ENCODE measurements at regions not wholly inside any gene's neighbourhood (a gene's known extent, or its start where the extent isn't known, plus 50 kb on each side); places are given as distances from the start of the nearest gene placed in this dataset.

DNA sequence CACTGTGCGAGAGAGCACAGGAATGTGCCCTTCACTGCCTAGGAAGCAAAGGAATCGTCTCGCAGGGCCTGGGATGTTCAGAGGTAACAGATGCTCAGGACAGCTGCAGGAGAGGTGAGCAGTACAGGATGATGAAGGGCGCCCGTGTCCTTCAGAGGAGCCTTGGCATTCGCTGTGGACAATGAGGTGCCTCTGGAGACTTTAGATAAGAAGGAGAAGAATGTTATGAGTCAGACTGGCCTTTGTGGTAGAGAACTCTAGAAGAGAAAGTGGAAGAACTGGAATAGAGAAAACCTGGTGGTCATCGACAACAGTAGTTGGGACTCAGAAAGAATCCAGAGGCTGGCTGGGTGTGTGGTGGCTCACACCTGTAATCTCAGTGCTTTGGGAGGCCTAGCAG is 64.4 kb upstream of the LEP start:
- no peaks in the 10 kb centered on the region for H3K4me1 Mint-ChIP-seq
- H3K27me3 Mint-ChIP-seq: peaks cover 66% of the 10 kb centered on the region
- no peaks in the 10 kb centered on the region for H3K9me3 Mint-ChIP-seq
- no peaks in the 10 kb centered on the region for H3K36me3 Mint-ChIP-seq
- no peak overlapping the region for H3K27ac Mint-ChIP-seq
- DNase-seq: no peak
- H3K4me3 Mint-ChIP-seq: no peak overlapping the region
- CTCF ChIA-PET: no interaction called here

DNA sequence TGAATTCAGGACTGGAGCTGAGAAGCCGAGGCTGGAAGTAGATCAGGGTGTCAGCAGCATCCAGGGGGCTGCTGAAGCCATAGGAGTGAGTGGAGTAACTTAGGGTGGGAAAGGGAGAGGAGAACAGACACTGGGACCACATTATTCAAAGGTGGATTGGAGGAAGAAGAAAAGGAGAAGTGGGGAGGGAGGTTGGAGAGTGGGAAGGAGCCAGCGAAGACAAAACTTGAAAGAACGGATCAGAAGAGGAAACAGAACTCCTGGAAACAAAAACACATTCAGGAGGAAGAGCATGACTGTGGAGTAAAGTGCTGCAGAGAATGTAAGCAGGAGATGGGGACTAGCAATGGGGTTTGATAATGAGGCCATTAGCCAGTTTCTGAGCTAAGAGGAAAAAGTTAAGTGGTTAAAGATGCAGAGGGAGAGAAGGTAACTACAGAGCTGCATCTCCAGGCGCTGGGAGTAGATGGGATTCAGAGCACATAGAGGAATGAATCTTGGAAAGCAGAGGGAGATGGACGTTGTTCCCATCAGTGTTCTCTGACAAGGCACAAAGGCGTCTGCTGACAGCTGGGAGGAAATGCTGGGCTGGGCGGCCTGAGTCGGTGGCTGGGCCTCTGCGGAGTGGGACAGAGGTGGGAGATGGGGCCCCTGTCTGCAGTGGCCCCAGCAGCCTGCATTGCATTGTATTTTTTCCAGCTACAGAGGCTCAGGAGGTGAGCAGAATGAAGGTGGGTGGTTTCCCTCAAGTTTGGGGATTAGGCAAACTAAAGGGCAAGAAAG is 63.1 kb upstream of the LEP start:
- H3K27ac Mint-ChIP-seq: no peak overlapping the region
- H3K27me3 Mint-ChIP-seq: peaks cover 72% of the 10 kb centered on the region
- no peak for DNase-seq
- H3K36me3 Mint-ChIP-seq: no peaks in the 10 kb centered on the region
- H3K4me1 Mint-ChIP-seq: no peaks in the 10 kb centered on the region
- no peak overlapping the region for H3K4me3 Mint-ChIP-seq
- H3K9me3 Mint-ChIP-seq: no peaks in the 10 kb centered on the region
- CTCF ChIA-PET: no interaction called here

DNA sequence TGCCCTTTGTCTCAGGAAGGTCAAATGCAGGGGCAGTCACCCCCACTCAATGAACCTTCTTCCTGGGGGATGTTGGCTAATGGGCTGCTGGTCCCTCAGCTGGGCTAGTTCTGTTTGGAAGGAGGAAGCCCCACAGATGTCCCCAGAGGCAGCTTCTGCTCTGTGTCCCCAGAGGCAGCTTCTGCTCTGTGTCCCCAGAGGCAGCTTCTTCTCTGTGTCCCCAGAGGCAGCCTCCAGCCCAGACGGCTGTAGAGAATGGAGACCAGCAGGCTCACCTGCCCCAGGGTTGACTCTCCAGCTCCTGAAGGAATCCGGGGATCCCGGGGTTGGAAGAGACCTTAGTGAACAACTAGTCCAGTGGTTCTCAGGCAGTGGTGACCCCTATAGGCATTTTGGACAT is 62.5 kb upstream of the LEP start:
- no peak for DNase-seq

DNA sequence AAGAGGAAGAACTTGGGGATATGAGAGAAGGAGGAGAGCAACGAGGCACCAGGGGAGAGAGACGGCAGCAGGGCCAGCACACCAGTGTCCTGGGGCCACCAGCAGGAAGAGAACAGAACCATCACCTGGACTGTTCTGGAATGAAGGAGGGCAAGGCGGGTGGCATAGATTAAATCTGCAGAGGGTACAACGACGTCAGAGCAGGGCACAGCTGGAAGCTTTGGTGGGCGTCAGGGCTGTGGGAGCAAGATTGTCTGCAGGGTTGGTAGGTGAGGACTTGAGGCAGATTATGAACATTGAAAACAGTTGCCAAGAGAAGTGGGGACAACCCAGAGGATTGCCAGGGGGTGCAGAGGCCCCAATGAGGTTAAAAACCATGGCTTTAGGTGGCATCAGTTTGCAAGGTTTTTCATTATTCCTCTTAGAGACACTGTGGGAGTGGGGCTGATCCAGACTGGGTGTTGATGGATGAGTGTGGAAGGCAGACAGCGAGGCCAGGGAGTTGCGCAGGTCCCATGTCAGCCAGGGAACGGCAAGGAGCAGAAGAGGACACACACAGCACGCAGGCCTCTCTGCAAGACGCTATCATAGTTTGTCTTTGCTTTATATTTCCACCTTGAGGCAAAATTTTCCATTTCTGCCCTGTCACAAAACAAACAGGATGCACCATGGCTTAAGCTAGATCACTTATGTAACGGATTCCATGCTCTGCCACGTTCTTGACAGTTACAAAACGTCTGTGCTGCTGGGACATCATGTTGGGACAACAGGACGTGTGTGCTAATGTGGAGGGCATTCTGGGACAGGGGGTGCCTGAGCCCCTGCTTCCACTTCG is 52.5 kb upstream of the LEP start:
- no peak overlapping the region for H3K4me3 Mint-ChIP-seq
- H3K27ac Mint-ChIP-seq: no peak overlapping the region
- CTCF ChIA-PET: no interaction called here
- peaks cover 54% of the 10 kb centered on the region for H3K27me3 Mint-ChIP-seq
- H3K36me3 Mint-ChIP-seq: no peaks in the 10 kb centered on the region
- H3K9me3 Mint-ChIP-seq: peaks cover 4% of the 10 kb centered on the region
- DNase-seq: no peak
- H3K4me1 Mint-ChIP-seq: no peaks in the 10 kb centered on the region

More for the DNA sequence above, 62.5 kb upstream of the LEP start:
- no peak overlapping the region for H3K4me3 Mint-ChIP-seq
- no peaks in the 10 kb centered on the region for H3K36me3 Mint-ChIP-seq
- no peak overlapping the region for H3K27ac Mint-ChIP-seq
- no peaks in the 10 kb centered on the region for H3K4me1 Mint-ChIP-seq
- H3K27me3 Mint-ChIP-seq: peaks cover 74% of the 10 kb centered on the region
- H3K9me3 Mint-ChIP-seq: no peaks in the 10 kb centered on the region
- CTCF ChIA-PET: no interaction called here

DNA sequence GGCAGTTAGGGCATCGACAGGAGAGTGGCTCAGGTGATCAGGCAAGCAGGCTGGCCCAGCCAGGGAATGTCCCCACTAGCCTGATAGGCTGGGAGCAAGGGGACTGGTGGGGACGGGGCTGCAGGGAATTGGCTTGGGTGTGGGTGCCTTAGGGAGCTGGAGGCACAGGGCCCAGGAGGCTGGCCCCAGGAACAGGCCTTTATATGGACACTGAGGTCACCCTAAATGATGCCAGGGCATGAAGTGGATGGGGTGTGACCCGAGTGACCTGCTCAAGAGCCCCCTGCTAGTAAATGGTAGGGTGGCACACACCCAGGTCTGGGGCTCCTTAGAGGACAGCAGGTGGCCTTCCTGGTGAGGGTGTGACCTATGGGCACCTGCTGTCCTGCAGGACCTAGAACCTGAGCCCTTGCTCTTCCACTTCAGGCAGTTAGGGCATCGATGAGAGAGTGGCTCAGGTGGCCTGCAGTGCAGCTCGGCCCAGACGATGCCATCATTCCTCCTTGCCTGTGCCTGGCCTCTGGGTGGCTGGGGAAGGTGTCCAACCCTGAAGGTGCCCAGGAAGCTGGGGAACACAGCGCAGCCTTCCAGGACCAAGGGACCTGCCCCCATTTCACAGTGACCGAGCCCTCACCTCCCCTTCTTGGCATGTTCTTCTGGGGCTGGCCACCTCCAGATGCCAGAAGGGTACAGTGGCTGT is 51.7 kb upstream of the LEP start:
- DNase-seq: no peak
- Mint-ChIP-seq H3K27ac (no peak overlapping the region), H3K4me3 (no peak overlapping the region), H3K27me3 (peaks cover 46% of the 10 kb centered on the region), H3K9me3 (peaks cover 9% of the 10 kb centered on the region), H3K4me1 (no peaks in the 10 kb centered on the region), H3K36me3 (peaks cover 3% of the 10 kb centered on the region)
- CTCF ChIA-PET: interaction anchor here (3.2 kb wide), 1 partner anchor 20 kb away, joined by 15 read pairs; no protein-coding TSS in a partner anchor

DNA sequence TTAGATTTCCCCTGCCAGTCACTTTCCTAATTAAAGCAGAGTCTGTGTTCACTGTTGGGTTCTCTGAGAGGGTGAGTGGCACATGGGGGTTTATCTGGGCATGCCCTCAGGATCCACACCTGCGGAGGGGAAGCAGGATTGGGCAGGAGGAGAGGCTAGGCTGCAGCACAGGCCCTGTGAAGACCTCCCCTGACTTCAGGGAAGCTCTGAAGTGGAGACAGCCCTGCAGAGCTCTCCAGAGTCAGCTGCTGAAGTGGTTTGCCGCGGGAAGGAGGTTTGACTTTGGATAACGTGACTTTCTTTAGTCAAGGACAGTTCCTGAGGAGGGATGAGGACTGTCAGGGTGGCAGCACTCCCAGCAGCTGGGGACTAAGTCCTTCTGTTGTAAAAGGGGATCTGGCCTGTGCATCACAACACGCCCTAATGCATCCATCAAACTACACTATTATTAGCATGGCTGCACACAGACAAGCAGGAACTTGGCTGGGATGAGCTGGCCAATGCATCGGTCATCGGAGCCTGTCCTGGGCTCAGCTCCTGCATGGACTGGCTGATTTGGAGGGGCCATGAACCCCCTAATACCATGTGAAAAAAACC is 50.9 kb upstream of the LEP start:
- Mint-ChIP-seq H3K27me3 (peaks cover 45% of the 10 kb centered on the region), H3K9me3 (peaks cover 17% of the 10 kb centered on the region), H3K4me3 (no peak overlapping the region), H3K27ac (no peak overlapping the region), H3K4me1 (no peaks in the 10 kb centered on the region), H3K36me3 (peaks cover 7% of the 10 kb centered on the region)
- CTCF ChIA-PET: interaction anchor here (3.2 kb wide), 1 partner anchor 19 kb away, joined by 15 read pairs; no protein-coding TSS in a partner anchor
- DNase-seq: no peak

DNA sequence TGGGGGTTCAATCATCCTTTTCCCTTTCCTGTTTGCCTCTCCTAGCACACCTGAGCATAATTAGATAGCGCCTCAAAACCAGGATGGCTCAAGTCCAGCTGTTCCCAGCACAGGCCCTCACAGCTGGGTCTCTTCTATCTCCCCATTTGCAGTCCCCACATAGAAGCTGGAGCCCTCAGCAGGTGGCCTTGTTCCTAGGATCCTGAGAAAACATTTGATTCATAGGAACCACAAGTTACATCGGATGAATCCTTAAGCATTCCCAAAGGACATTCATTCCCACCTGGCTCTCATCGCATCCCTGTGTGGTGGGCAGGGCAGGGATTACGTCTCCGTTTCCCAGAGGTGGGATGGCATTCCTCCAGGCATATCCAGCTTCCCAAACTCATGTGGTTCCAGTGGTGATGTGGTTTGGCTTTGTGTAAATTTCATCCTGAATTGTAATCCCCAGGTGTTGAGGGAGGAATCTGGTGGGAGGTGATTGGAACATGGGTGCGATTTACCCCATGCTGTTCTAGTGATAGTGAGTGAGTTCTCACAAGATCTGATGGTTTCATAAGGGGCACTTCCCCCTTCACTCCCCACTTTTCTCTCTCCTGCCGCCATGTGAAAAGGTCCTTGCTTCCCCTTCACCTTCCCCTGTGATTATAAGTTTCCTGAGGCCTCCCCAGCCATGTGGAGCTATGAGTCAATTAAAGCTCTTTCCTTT is 49.8 kb upstream of the LEP start:
- peaks cover 8% of the 10 kb centered on the region for H3K36me3 Mint-ChIP-seq
- peaks cover 44% of the 10 kb centered on the region for H3K27me3 Mint-ChIP-seq
- no peaks in the 10 kb centered on the region for H3K4me1 Mint-ChIP-seq
- H3K27ac Mint-ChIP-seq: no peak overlapping the region
- no peak for DNase-seq
- CTCF ChIA-PET: interaction anchor here (3.2 kb wide), 1 partner anchor 18 kb away, joined by 15 read pairs; no protein-coding TSS in a partner anchor
- H3K4me3 Mint-ChIP-seq: no peak overlapping the region
- H3K9me3 Mint-ChIP-seq: peaks cover 24% of the 10 kb centered on the region

Data from activated naive CD4-positive, alpha-beta T cell treated with anti-CD3 and anti-CD28 coated beads, Interleukin-2, amount 10 ng/mL, durations not matched to agents 7 days and 5 days (primary cell).